Mesothelial cell of epicardium (in vitro differentiated cells): ENCODE measurements at regions not wholly inside any gene's neighbourhood (a gene's known extent, or its start where the extent isn't known, plus 50 kb on each side); places are given as distances from the start of the nearest gene placed in this dataset.

Experiments
- DNase-seq, 2 experiments: peaks; one replicate each; pipeline ENCODE4 v3.0.0; 2021; ENCODE audit warnings: low spot score in 2 of 2; ENCODE audit not compliant: unreplicated experiment in 2 of 2
- H3K27ac Mint-ChIP-seq: 2 replicates; pipeline ENCODE4 v1.8.0; 2021; ENCODE audit warnings: mixed read lengths
- H3K27me3 Mint-ChIP-seq: 2 replicates; pipeline ENCODE4 v1.8.0; 2021; ENCODE audit warnings: low read depth, mixed read lengths
- H3K36me3 Mint-ChIP-seq: 2 replicates; pipeline ENCODE4 v1.8.0; 2021; ENCODE audit warnings: mixed read lengths
- H3K4me1 Mint-ChIP-seq: 2 replicates; pipeline ENCODE4 v1.8.0; 2021; ENCODE audit warnings: mixed read lengths
- H3K4me3 Mint-ChIP-seq: 2 replicates; pipeline ENCODE4 v1.8.0; 2021; ENCODE audit warnings: mild to moderate bottlenecking, moderate library complexity, mixed read lengths
- H3K9me3 Mint-ChIP-seq: 2 replicates; pipeline ENCODE4 v1.8.0; 2021; ENCODE audit warnings: mixed read lengths
- CTCF ChIP-seq: fragments of 200-600 bp; sonication (generic); IDR thresholded peaks from one replicate; pipeline ENCODE4 v1.5.0; 2021; ENCODE audit warnings: antibody characterized with exemption; ENCODE audit not compliant: unreplicated experiment

DNA sequence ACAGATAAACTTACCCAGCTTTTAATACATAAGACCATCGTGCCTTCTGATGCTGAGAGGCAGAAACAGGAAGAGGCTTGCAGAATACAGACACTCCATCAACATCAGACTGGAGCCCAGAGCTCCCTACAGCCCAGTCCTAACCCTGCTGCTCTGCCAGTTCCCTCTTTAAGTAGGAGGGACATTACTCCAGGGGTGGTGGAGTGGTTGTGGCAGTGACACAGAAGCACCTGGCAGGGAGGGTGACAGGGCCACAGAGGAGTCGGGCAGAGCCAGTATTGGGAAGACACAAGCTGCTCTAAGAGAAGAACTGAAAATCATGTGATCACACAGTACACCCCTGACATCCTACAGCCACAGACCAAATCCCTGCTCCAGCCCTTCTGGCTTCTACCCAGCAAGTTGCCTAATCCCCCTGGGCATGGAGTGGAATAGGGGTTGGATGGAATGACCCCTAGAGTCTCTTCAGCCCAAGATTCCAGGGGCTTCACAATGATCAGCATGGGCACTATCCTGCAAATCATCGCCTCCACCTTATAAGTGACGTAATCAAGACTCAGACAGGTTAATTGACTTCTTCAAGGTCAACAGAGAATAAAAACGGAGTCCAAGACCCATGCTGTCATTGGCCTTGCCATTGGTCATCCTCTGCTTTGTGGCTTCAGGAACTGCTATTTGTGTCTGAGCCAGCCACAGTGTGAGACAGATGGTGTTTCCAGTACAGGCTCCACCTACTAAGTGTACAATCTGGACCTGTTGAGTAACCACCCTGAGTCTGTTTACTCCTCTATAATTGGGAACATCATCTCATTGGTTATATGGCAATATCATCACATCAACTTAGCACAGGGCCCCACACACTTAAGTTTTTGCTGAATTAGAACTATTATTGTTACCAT is 61.1 kb upstream of the ZMIZ1 start:
- H3K27me3 Mint-ChIP-seq, result no peaks in the 10 kb centered on the region
- no peak for TF ChIP-seq CTCF
- no peaks in the 10 kb centered on the region for H3K36me3 Mint-ChIP-seq
- H3K27ac Mint-ChIP-seq, result no peak overlapping the region
- no peaks in the 10 kb centered on the region for H3K9me3 Mint-ChIP-seq
- H3K4me3 Mint-ChIP-seq, result no peak overlapping the region
- peaks cover 10% of the 10 kb centered on the region for H3K4me1 Mint-ChIP-seq
- no peak for DNase-seq

DNA sequence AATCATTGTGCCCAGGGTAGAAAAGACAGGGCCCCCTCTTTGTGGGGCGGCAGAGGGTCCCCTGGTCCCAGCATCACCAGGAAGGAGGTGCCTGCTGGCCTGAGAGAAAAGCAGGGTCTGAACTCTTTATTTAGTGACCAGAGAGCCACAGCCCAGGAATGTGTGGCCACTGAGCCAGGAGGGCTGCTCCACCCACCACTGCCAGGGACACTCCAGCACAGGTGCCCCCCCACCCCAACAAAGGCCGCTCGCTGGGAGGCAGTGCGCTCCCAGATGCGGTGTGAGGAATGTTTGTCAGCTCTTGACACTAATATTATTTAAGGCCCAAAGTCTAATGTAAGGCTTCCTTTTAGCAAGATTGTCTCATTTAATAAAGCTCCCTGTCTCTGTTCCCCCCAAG is 59.6 kb upstream of the ZMIZ1 start:
- H3K27ac Mint-ChIP-seq, result no peak overlapping the region
- peaks cover 8% of the 10 kb centered on the region for H3K4me1 Mint-ChIP-seq
- H3K4me3 Mint-ChIP-seq, result no peak overlapping the region
- DNase-seq, result no peak
- no peaks in the 10 kb centered on the region for H3K27me3 Mint-ChIP-seq
- H3K36me3 Mint-ChIP-seq, result no peaks in the 10 kb centered on the region
- H3K9me3 Mint-ChIP-seq, result no peaks in the 10 kb centered on the region
- no peak for TF ChIP-seq CTCF

DNA sequence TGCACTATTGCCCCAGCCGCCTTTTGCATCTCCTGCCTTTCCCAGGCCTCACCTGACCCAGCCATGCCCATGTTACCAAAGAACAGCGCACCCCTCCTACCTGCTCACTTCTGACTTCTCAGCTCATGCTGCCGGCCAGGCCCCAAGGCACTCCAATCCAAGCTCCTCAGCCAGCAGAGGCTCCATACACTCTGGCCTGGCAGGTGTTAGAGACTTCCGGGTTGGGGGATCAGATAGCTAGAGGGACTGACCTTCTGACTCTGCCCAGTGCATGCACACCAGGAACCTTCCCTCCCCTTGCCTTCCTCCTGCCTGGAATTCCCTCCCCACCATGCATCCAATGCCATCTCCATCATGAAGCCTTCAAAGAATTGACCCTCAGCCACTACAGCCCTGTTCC is 56.2 kb upstream of the ZMIZ1 start:
- Mint-ChIP-seq H3K27me3 (no peaks in the 10 kb centered on the region), H3K4me3 (no peak overlapping the region), H3K9me3 (peaks cover under 1% of the 10 kb centered on the region), H3K27ac (no peak overlapping the region), H3K4me1 (no peaks in the 10 kb centered on the region), H3K36me3 (no peaks in the 10 kb centered on the region)
- TF ChIP-seq CTCF, result no peak
- DNase-seq, result no peak

GRCh38 chr10:79013406-79013987 is 55.3 kb upstream of the ZMIZ1 start:
- no peak for TF ChIP-seq CTCF
- no peak for DNase-seq
- no peaks in the 10 kb centered on the region for H3K27me3 Mint-ChIP-seq
- peaks cover 5% of the 10 kb centered on the region for H3K9me3 Mint-ChIP-seq
- H3K36me3 Mint-ChIP-seq, result no peaks in the 10 kb centered on the region
- no peak overlapping the region for H3K4me3 Mint-ChIP-seq
- no peaks in the 10 kb centered on the region for H3K4me1 Mint-ChIP-seq
- no peak overlapping the region for H3K27ac Mint-ChIP-seq

- H3K27me3 Mint-ChIP-seq, result no peaks in the 10 kb centered on the region
- H3K4me3 Mint-ChIP-seq, result no peak overlapping the region
- TF ChIP-seq CTCF, result no peak
- peaks cover 5% of the 10 kb centered on the region for H3K9me3 Mint-ChIP-seq
- DNase-seq, result no peak
- no peaks in the 10 kb centered on the region for H3K36me3 Mint-ChIP-seq
- peaks cover 2% of the 10 kb centered on the region for H3K4me1 Mint-ChIP-seq
- no peak overlapping the region for H3K27ac Mint-ChIP-seq
These were observed 54.0 kb upstream of the ZMIZ1 start for GRCh38 chr10:79014796-79015195.
